GM13976 (cell line): ENCODE measurements at regions not wholly inside any gene's neighbourhood (a gene's known extent, or its start where the extent isn't known, plus 50 kb on each side); places are given as distances from the start of the nearest gene placed in this dataset.

Experiments used
- DNase-seq: peaks from one replicate; pipeline ENCODE4 v3.0.0; 2012; ENCODE audit warnings: low spot score
- CTCF ChIP-seq: IDR thresholded peaks from 2 replicates; pipeline ENCODE4 v1.5.1; 2012; ENCODE audit warnings: borderline replicate concordance, mild to moderate bottlenecking; ENCODE audit not compliant: insufficient read depth; ENCODE audit errors: extremely low read depth, missing control alignments, control extremely low read depth
- in situ Hi-C: fragments of 300-500 bp; cut with MboI; formaldehyde crosslinking; loops from one replicate; pipeline ENCODE4 v1.12.0; 2022; ENCODE audit warnings: low sequenced_read_pairs, mixed read lengths, inconsistent platforms; ENCODE audit not compliant: unreplicated experiment

GRCh38 chr11:97979741-97980140, 1041.0 kb upstream of the CNTN5 start:
- TF ChIP-seq CTCF: no peak
- no peak for DNase-seq
- in situ Hi-C loops: no loop called here

GRCh38 chr11:97982512-97982911, 1038.2 kb upstream of the CNTN5 start:
- in situ Hi-C loops: no loop called here
- DNase-seq: no peak
- TF ChIP-seq CTCF: no peak

- TF ChIP-seq CTCF: no peak
- no peak for DNase-seq
- in situ Hi-C loops: no loop called here
Measured at GRCh38 chr11:97989121-97989520, 1031.6 kb upstream of the CNTN5 start.

- in situ Hi-C loops: no loop called here
- DNase-seq: no peak
- TF ChIP-seq CTCF: no peak
Measured at GRCh38 chr11:97990162-97990920, 1030.4 kb upstream of the CNTN5 start.

- in situ Hi-C loops: no loop called here
- DNase-seq: no peak
- TF ChIP-seq CTCF: no peak
Measured at GRCh38 chr11:97993562-97993961, 1027.2 kb upstream of the CNTN5 start.

GRCh38 chr11:97995874-97996273, 1024.9 kb upstream of the CNTN5 start:
- in situ Hi-C loops: no loop called here
- no peak for TF ChIP-seq CTCF
- no peak for DNase-seq
